Neural progenitor cell (in vitro differentiated cells): ENCODE measurements at regions not wholly inside any gene's neighbourhood (a gene's known extent, or its start where the extent isn't known, plus 50 kb on each side); places are given as distances from the start of the nearest gene placed in this dataset.
A peak's percentile ranks its signal among the peaks of the same experiment; 100 is the strongest.

Source experiments
- DNase-seq: peaks from one replicate; pipeline ENCODE4 v3.0.0-alpha.2; 2016; ENCODE audit warnings: low spot score
- H2AFZ ChIP-seq: fragments of 200-600 bp; sonication (generic); replicated peaks from 2 replicates; pipeline ENCODE4 v1.6.1; 2016; ENCODE audit warnings: antibody characterized with exemption
- H3F3A ChIP-seq: fragments of 200-600 bp; sonication (generic); 2 replicates; pipeline ENCODE4 v1.6.1; 2016; ENCODE audit warnings: antibody characterized with exemption, low read depth
- H3K27ac ChIP-seq: fragments of 200-600 bp; sonication (generic); 2 replicates; pipeline ENCODE4 v1.5.1; 2016; ENCODE audit warnings: mild to moderate bottlenecking
- H3K27me3 ChIP-seq: fragments of 200-600 bp; sonication (generic); 2 replicates; pipeline ENCODE4 v1.6.1; 2016; ENCODE audit warnings: mild to moderate bottlenecking, moderate library complexity
- H3K36me3 ChIP-seq: fragments of 200-600 bp; sonication (generic); 2 replicates; pipeline ENCODE4 v1.5.1; 2016
- H3K4me1 ChIP-seq: fragments of 200-600 bp; sonication (generic); 2 replicates; pipeline ENCODE4 v1.6.1; 2016; ENCODE audit warnings: mixed run types
- H3K4me2 ChIP-seq: fragments of 200-600 bp; sonication (generic); 2 replicates; pipeline ENCODE4 v1.6.1; 2016
- H3K4me3 ChIP-seq: fragments of 200-600 bp; sonication (generic); 2 replicates; pipeline ENCODE4 v1.5.1; 2016
- H3K79me2 ChIP-seq: fragments of 200-600 bp; sonication (generic); 2 replicates; pipeline ENCODE4 v1.6.1; 2016; ENCODE audit warnings: low read depth
- H3K9ac ChIP-seq: fragments of 200-600 bp; sonication (generic); 2 replicates; pipeline ENCODE4 v1.6.1; 2016
- H3K9me3 ChIP-seq: fragments of 200-600 bp; sonication (generic); 2 replicates; pipeline ENCODE4 v1.5.1; 2016; ENCODE audit warnings: low read depth
- H4K20me1 ChIP-seq: fragments of 200-600 bp; sonication (generic); 2 replicates; pipeline ENCODE4 v1.6.1; 2016; ENCODE audit warnings: low read depth
- H3K27ac Mint-ChIP-seq: 3 replicates; pipeline ENCODE4 v1.8.0; 2021; ENCODE audit warnings: mixed read lengths
- H3K27me3 Mint-ChIP-seq: 2 replicates; pipeline ENCODE4 v1.8.0; 2022; ENCODE audit warnings: low read depth, mild to moderate bottlenecking, inconsistent platforms, moderate library complexity, mixed read lengths; ENCODE audit not compliant: insufficient read depth
- H3K36me3 Mint-ChIP-seq: 3 replicates; pipeline ENCODE4 v1.8.0; 2021; ENCODE audit warnings: mixed read lengths
- H3K4me1 Mint-ChIP-seq: 3 replicates; pipeline ENCODE4 v1.8.0; 2021; ENCODE audit warnings: mixed read lengths
- H3K4me3 Mint-ChIP-seq: 3 replicates; pipeline ENCODE4 v1.8.0; 2021; ENCODE audit warnings: mild to moderate bottlenecking, moderate library complexity, mixed read lengths
- H3K9me3 Mint-ChIP-seq: 3 replicates; pipeline ENCODE4 v1.8.0; 2020; ENCODE audit warnings: mixed read lengths
- CTCF ChIP-seq: fragments of 200-600 bp; sonication (generic); IDR thresholded peaks from 2 replicates; pipeline ENCODE4 v1.5.1; 2017; ENCODE audit warnings: antibody characterized with exemption, mild to moderate bottlenecking
- EZH2 ChIP-seq: fragments of 200-600 bp; sonication (generic); IDR thresholded peaks from 2 replicates; pipeline ENCODE4 v1.6.1; 2017; ENCODE audit warnings: antibody characterized with exemption, mild to moderate bottlenecking, moderate library complexity
- EZH2phosphoT487 ChIP-seq: fragments of 200-600 bp; sonication (generic); IDR thresholded peaks from 2 replicates; pipeline ENCODE4 v1.6.1; 2017; ENCODE audit warnings: antibody characterized with exemption

DNA sequence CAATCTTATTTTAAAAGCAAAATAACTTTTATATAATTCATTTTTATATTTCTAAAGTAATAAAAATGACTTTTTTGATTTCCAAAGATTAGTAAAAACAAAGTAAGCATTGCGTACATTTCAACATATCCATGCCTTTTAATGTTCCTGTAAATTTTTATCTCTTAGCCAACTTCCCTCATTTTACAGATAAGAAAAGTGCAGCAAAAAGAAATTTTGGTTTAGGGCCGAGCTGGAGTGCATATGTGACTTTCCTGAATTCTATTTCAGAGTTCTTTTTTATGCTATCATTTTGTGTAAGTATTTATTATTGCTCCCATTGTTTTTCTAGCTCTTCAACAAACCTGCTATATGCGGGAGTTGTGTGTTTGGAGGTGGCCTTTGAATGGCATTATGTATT is 195.3 kb downstream of the NHLRC3 start:
- Histone ChIP-seq H3K79me2 (no peaks in the 10 kb centered on the region), H3K27ac (no peak overlapping the region), H2AFZ (no peak overlapping the region), H3K9ac (no peak overlapping the region), H3K27me3 (no peaks in the 10 kb centered on the region), H4K20me1 (no peaks in the 10 kb centered on the region), H3K4me3 (no peak overlapping the region), H3K9me3 (no peaks in the 10 kb centered on the region), H3F3A (peaks cover 8% of the 10 kb centered on the region), H3K36me3 (no peaks in the 10 kb centered on the region), H3K4me1 (peaks cover 34% of the 10 kb centered on the region), H3K4me2 (no peak overlapping the region)
- H3K4me3 Mint-ChIP-seq = no peak overlapping the region
- no peaks in the 10 kb centered on the region for H3K36me3 Mint-ChIP-seq
- peaks cover 4% of the 10 kb centered on the region for H3K27me3 Mint-ChIP-seq
- no peak overlapping the region for H3K27ac Mint-ChIP-seq
- peaks cover 18% of the 10 kb centered on the region for H3K4me1 Mint-ChIP-seq
- no peak for TF ChIP-seq CTCF
- no peak for TF ChIP-seq EZH2
- TF ChIP-seq EZH2phosphoT487 = no peak
- peaks cover 5% of the 10 kb centered on the region for H3K9me3 Mint-ChIP-seq
- no peak for DNase-seq

- no peak overlapping the region for H2AFZ ChIP-seq
- H3K79me2 ChIP-seq = no peaks in the 10 kb centered on the region
- no peak for TF ChIP-seq EZH2phosphoT487
- TF ChIP-seq CTCF = no peak
- no peak for TF ChIP-seq EZH2
- no peaks in the 10 kb centered on the region for H3K4me1 Mint-ChIP-seq
- no peak overlapping the region for H3K4me3 Mint-ChIP-seq
- H3K4me3 ChIP-seq = no peak overlapping the region
- no peak for DNase-seq
- no peak overlapping the region for H3K27ac Mint-ChIP-seq
- H3K9me3 Mint-ChIP-seq = peaks cover under 1% of the 10 kb centered on the region
- no peak overlapping the region for H3K4me2 ChIP-seq
- H3K27me3 Mint-ChIP-seq = no peaks in the 10 kb centered on the region
- no peaks in the 10 kb centered on the region for H3K4me1 ChIP-seq
- H3K36me3 Mint-ChIP-seq = no peaks in the 10 kb centered on the region
- H4K20me1 ChIP-seq = no peaks in the 10 kb centered on the region
- no peaks in the 10 kb centered on the region for H3F3A ChIP-seq
- no peaks in the 10 kb centered on the region for H3K27me3 ChIP-seq
- no peaks in the 10 kb centered on the region for H3K9me3 ChIP-seq
- H3K36me3 ChIP-seq = no peaks in the 10 kb centered on the region
- H3K27ac ChIP-seq = no peak overlapping the region
- H3K9ac ChIP-seq = no peak overlapping the region
Observed at GRCh38 chr13:39244561-39245230, 206.4 kb downstream of the NHLRC3 start.

DNA sequence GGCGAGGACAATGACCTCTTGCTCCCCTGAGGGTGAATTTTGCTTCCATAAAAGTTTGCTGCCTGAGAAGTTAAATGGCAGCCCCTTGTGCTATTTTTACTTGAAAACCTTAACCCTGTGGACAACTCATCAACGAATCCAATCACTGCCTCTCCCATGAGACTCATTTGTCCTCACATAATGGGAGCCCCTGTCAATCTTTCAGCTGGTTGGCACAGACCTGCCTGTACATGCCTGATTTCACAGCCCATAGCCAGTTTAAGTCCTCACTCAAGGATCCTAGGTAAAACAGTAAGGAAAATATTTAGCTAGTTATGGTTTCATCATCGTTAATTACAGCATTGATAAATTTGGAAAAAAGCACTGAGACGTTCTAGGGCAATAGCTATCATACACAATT is 207.4 kb downstream of the NHLRC3 start:
- TF ChIP-seq EZH2phosphoT487 (no peak), CTCF (no peak), EZH2 (no peak)
- H3K36me3 Mint-ChIP-seq = no peaks in the 10 kb centered on the region
- no peak overlapping the region for H3K4me2 ChIP-seq
- no peaks in the 10 kb centered on the region for H3K9me3 Mint-ChIP-seq
- no peak overlapping the region for H3K27ac Mint-ChIP-seq
- no peaks in the 10 kb centered on the region for H4K20me1 ChIP-seq
- no peaks in the 10 kb centered on the region for H3K36me3 ChIP-seq
- no peaks in the 10 kb centered on the region for H3K4me1 Mint-ChIP-seq
- H3K27me3 ChIP-seq = no peaks in the 10 kb centered on the region
- H3K4me3 ChIP-seq = no peak overlapping the region
- no peaks in the 10 kb centered on the region for H3K79me2 ChIP-seq
- H2AFZ ChIP-seq = peak overlapping the region; percentile 50
- H3K4me3 Mint-ChIP-seq = no peak overlapping the region
- H3F3A ChIP-seq = no peaks in the 10 kb centered on the region
- H3K27me3 Mint-ChIP-seq = no peaks in the 10 kb centered on the region
- no peak for DNase-seq
- no peaks in the 10 kb centered on the region for H3K4me1 ChIP-seq
- no peak overlapping the region for H3K9ac ChIP-seq
- no peaks in the 10 kb centered on the region for H3K9me3 ChIP-seq
- no peak overlapping the region for H3K27ac ChIP-seq
